ENCODE measurements at regions not wholly inside any gene's neighbourhood (a gene's known extent, or its start where the extent isn't known, plus 50 kb on each side); places are given as distances from the start of the nearest gene placed in this dataset.
A peak's percentile ranks its signal among the peaks of the same experiment; 100 is the strongest.

DNA sequence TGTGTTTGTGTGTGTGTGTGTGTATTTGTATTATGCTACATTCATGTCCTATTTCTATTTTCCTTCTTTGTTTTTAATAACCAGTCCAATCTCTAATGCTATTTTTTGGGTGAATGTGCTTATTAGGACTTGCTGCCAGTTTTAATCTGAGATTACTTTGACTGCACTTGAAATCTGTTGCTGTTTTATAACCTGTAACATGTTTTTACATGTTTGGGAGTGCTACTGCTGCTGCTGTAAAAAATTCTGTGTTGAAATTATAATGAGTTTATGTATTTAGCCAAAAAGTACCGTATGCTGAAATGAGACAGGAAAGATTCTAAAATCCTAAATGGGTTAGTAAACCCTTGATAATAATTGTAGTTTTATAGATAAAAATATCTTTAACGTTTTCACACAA, 104.7 kb upstream of the SSBP2 start:
- no peak for DNase-seq (ENCODE audit: low spot score)

DNA sequence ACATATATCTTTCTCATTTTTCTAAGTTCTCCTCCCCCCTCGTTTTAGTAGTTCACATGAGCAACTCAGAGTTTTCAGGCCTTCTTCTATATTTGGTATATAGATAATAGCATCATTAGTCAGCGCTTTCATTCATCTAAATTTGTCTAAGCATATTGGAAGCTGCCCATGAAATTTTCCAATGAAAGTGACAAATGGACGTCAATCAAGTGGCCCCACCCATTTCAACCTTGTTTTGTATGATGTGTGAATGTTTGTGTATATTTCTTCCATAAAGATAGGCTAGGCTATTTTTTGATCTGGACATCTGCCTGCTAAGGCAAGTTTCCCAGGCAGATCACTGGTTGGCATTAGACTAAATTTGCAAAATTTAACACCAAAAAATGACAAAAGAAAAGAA, 104.0 kb upstream of the SSBP2 start:
- DNase-seq (ENCODE audit: low spot score): no peak

DNA sequence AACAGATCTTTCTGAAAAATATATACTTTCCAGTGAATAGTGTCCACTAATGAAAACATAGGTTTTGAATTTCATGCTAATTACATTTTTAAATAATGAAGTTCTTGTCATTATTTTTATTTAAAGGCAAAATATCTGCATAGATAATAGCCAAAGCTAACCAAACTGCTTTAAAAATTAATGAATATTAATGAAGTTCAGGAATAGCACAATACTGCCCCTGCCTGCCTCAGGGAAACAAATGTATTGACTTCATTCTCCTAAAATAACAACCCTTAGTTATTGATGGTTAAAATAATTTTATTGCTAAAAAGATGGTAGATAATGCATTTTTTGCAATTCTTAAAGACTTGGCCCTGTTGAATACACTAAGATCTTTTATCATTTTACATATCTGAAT, 103.6 kb upstream of the SSBP2 start:
- no peak for DNase-seq (ENCODE audit: low spot score)

DNA sequence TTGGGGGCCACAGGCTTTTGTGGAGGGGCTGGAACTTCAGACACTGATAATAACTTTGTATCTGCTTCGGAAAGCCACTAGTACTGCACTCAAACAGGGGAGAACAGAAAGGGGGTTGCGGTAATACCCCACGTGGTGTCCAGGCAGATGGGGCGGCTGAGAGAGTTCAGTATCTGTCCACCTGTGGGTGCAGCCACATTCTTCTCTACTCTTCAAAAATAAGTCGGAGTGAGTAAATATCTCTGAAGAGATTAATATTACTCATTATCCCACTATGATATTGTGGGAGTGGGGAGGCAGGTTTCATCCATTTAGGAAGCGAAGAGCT, 102.1 kb upstream of the SSBP2 start:
- DNase-seq (ENCODE audit: low spot score): no peak

DNA sequence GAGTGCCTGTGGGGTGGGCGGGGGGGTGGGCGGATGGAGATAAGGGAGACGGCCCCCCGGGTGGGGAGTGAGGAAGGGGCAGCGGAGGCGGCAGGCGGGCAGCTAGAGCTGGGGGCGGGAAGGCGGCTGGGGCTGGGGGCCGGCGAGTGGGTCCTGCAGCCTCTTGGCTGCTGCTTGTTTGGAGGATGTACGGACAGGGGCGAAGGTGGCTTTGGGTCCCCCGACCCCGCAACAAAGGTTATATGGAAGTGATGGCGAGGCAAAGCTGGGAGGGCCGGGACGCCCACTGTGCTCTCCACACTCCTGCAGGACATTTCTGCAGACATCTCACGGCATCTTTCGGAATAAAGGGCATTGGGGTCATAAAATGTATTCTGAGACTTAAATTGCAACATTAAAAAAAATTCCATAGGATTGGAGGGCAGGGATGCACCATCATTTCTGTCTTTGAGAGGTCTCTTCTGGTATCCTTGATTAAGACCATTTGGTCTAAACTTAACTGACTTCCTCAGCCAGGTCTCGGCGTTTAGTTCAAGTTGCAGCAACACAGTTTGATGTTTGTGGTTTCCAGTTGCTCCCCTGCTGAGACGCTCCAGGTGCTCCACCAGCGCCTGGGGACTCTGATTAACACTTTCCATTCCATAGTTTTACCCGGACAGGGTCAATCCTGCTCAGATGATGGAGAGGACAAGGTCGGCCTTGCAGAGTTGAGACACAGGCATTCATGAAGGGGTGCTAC, 101.6 kb upstream of the SSBP2 start:
- peak; percentile 46 for DNase-seq (ENCODE audit: low spot score)

DNA sequence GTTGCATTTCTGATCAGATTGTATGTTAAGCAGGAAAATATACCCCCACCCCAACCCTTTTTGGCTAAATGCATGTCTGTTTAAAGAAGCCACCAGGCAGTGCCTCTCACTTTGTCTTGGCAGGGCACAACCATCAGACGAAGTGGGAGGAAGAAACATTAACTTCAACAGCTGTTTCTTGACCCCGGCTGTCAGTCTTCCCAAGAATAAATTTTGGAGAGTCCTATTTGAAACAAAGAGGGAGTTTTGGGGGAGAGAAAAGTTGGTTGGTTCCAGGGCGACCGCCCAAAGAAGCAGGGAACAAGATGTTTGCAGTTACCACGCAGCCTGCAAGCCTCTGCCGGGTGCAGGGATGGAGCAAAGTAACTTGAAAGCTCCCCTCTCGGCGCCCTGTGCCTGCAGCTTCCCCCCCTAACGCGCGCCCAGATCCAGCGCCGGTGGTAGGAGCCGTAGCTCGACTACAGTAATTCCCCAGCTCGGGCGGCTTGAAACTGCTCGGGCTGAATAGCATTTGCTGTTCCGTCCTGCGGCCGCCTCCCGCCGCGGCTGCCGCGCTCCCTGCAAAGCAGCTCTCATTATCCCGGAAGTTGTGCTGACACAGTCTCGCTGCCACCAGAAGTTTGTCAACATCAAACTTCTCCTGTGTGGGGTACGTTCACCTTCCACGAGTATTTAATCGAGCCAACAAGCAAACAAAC, 100.7 kb upstream of the SSBP2 start:
- DNase-seq (ENCODE audit: low spot score): peak; percentile 92

DNA sequence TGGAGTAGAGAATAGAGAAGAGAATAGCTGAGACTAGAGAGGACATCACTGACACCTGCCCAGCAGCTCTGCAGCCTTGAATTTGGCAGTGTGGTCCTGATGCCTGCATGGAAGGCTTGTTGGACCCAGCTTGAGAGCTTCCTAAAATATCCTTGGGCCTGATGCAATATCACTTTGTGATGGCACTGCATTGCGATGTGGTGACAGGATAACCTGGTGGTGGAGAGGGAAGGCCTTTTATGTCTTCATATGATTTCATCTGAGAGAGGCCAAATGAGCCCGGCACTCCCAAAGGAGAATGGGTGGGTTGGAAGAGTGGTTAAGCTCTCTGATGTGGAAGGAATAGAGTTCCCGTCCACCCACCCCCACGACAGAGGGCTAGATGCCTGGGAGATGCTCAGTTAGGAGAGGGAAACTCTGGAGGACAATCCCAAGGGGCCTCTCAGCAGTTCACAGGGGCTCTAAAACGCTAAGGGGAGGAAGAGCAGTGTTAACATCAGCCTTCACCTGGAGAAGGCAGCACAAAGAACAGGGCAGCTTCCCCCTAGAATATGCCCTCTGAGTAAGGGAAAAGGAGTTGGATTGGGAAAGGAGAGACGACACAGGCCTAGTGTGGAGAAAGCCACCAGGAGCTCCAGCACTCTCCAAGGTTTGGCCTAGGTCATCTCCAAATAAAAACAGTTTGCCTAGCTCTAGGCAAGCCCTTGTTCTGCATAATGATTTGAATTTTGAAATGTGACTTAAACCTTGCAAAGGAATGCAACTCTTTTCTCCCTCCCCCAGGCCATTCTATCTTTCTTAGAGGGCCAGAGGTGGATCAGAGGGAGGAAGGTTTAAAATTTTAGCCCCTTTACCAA, 99.8 kb upstream of the SSBP2 start:
- DNase-seq (ENCODE audit: low spot score): no peak

DNA sequence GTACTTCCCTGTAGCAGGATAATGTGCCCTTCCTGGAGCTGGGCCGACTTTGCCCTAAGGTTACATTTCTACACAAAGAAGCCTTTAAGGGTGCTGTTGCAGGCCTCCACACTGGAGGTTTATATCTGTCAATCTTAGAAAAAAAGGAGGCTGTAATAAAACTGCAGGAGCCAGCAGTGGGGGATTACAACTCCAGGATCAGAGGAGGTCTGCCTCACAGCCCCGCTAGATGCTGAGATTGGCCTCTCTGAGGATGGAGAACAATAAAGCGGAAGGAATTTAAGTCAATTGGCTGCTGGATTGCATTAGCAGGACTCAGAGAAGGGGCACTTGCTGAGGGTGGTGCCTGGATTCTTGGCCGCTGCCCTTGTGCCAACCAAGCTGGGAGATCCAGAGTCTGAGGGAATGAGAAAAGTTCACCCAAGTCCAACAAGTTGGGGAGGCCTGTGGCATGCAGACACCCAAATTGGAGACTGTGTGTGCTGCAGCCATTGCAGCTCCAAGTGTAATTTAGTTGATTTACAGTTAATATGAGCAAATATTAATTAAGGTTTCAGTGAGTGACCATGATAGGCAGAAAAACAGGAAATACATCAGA, 99.0 kb upstream of the SSBP2 start:
- no peak for DNase-seq (ENCODE audit: low spot score)

DNA sequence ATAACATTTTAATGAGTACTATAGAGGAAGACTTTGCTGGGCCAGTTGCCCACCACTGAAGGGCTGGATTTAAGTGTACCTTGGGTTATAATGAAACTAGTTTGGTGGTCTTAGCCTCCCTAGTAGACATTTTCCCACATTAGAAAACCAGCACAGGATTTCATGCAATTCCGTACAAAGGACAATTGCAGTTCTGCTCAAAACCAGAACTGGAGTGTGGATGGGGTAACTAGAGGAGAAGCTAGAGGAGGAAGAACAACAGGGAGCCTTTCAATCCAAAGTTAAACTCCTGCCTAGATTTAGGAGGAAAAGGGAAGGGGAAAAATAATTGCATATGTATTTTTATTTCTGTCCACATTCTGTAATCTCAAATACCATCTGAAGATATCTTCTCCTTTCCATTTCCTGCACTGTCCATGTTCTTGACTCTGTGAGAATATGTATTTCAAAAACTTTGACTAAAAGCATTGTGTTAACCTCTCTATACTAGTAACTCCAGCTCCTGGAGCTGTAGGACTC, 97.5 kb upstream of the SSBP2 start:
- DNase-seq (ENCODE audit: low spot score): no peak

DNA sequence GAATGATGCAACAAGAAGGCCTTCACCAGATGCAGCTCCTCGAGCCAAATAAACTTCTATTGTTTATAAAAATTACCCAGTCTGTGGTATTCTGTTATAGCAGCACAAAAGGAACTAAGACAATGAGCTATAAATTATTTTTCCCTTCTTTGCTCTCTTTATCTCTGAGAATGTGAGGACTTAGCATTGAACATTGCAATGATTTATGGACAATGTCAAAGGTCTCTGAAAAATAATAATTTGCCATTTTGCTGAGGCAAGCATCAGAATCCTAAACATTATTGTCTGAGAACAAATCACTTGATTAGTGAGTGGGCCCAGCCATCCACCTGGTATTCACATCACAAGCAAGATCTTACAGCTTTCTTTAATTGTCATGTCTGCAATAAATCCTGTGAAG, 95.4 kb upstream of the SSBP2 start:
- DNase-seq (ENCODE audit: low spot score): no peak

DNA sequence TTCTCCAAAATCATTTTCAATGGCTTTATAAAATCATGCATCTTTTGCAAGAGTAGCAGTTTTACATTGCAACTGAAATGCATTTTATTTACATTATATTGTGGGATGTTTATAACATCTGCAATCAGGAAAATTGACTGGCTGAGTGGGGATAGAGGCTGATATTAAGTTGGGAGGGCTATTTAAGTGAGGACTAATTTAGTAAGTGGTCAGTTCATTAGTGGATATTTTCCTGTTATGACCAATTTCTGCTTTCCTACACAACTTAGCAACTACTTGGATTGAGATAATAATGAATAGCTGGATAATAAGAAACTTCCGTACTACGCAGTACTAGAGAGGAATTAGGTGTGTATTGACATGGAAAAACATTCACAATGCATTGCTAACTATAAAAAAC, 92.9 kb upstream of the SSBP2 start:
- no peak for DNase-seq (ENCODE audit: low spot score)

DNA sequence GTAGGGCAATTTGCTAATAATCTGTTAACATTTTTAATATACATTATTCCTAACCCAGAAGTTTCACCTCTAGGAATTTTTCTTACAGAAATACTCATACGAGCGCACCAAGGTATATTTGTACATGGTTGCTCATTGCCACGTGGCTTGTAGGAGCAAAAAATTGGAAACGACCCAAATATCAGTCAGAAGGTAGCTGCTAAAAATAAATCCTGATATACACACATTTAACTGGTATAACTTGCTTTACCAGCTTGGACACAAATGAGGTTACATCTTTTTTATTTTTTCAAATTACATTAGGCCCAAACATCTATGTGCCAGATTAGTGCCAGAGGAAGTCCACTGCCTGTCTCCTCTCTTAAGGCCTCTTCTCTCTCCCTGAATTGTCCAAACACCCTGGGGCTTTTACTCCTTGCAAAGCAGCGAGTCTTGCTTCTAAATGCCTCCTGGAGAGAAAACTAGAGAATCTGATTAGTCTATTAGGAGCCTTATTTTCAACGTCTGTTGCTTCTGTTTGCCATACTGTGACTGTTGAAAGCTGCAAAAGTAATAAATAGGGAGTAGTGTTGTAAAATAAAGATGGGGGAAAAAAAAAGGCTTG, 92.0 kb upstream of the SSBP2 start:
- no peak for DNase-seq (ENCODE audit: low spot score)

DNA sequence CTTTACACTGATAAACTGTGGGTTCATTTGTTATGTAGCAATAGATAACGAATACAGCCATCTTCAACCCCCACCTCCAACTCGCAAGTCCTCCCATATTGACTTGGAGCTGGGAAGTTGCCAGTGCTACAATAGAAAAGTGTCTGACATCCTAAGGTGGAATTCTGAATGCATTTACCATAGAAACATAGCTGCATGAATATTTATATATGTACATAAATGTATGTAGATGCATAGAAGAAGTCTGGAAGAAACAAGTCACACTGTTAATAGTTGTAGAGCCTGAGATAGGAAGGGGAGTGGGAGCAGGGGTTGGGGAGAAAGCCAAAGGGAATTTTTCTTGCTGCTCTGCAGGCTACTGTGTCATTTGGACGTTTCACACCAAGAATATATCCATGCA, 88.1 kb upstream of the SSBP2 start:
- DNase-seq (ENCODE audit: low spot score): no peak

DNA sequence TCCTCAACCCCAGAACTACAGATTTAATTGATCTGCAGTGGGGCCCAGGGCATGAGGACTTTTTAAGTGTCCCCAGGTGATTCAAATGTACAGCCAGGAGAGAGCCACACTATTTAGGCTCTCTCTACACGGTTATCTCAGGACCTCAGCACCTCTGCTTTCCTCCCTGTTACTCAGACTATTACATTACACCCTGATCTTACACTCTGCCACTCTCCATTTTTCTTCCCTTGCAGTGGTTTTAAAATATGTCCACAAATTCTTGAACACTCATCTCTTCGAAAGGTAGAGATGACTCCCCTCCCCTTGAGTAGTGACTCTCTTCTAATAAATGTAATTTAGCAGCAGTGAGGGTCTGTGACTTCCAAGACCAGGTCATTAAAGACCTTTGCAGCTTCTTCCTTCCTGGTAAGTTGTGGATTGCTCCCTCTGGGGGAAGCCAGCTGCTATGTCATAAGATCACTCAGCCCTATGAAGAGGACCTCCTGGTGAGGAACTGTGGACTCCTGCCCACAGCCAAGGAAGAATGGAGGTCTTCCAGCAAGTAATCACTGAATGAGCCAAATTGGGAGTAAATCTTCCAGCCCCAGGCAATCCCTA, 87.5 kb upstream of the SSBP2 start:
- DNase-seq (ENCODE audit: low spot score): no peak

DNA sequence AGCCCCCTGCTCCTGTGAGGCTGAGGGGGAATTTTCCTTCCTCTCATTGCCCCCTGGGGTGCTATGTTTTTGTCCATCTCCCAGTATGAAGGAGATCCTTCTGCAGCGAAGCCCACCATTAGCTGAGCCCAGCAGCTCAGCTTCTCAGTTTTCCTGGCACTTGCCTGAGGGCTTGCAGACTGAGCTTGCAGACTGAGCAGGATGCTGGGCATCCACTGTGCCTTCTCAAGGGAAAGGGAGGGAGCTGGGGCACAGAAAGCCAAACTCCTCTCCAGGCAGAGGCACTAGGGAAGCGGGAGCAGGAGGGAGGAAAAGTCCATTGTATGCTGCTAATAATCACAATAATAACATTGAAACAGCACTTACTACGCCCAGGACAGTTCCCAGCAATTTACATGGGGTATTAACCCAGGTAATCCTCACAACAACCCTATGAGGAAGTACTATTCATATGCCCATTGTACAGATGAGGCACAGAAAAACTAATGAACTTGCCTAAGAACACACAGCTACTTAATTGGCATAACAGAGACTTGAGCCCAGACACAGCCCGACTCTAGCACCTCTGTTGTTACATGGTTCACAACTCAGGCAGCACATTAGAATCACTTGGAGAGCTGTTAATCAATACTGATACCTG, 86.9 kb upstream of the SSBP2 start:
- DNase-seq (ENCODE audit: low spot score): no peak

DNA sequence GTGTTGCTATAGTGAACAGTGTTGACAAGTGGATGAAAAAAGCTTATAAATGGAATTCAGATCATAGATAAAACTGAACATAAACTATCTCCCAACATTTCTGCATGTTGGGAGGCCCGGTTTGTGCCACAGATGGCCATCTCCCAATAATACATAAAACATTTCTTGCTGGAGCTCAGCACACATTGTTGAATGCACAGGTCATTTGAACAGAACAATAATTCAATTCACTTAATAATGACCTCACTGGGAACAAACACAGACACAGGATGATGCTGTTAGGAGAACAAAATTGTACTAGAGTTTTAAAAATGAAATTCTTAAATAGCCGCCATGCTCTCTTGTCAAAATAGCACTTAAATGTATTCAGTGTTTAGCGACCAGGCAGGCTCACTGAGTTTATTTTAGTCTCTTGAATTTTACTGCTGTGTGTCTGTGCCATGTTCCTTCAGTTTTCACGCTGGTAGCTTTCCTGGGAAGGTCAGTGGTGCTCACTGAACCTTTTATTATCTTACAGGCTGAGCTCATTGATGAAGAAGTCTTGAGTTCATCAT, 85.0 kb upstream of the SSBP2 start:
- DNase-seq (ENCODE audit: low spot score): no peak

DNA sequence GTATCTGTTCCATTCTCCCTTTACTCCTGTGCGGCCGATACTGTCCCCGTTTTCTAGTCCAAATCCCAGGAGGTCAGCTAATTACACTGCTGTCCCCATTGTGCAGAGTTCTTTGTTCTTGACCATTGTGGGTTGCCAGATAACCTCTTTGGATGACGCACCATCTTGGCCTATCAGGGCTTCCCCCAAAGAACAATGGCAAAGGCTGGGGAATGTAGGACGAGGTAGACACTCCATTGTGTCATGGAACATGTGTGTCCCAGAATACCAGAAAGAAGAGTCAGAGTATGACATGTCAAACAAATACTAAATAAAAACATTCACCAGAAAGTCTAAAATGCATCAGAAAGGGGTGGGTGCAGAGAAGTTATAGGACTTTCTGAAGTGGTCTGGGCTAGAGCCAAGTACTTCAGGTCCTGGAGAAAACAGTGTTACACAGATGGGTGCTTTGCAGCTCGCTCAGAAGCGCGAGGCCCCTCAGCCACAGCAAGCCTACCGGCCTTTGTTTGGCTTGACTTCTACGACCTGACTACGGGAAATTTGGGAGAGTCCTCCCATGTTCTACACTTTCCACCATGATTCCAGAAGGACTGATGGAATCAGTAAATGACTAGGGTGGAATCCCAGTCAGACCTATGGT, 83.2 kb upstream of the SSBP2 start:
- DNase-seq (ENCODE audit: low spot score): no peak

DNA sequence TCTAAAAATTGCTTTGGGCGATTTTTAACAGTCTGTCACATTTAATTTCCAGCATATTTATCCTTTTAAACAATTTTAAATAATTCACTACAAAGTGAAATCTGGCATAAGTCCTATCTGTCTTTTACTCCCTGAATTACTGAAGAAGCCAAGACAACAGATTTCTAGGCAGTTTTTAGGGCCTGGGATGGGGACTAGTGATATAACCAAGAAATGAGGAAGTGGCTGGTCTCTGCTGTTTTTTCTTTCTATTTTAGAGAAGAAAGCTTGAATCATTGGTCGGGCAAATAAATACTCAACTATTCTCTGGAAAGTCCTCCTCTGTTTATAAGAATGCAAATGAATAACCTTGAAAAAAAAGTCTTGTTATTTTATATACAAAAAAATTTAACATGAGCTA, 79.7 kb upstream of the SSBP2 start:
- no peak for DNase-seq (ENCODE audit: low spot score)

DNA sequence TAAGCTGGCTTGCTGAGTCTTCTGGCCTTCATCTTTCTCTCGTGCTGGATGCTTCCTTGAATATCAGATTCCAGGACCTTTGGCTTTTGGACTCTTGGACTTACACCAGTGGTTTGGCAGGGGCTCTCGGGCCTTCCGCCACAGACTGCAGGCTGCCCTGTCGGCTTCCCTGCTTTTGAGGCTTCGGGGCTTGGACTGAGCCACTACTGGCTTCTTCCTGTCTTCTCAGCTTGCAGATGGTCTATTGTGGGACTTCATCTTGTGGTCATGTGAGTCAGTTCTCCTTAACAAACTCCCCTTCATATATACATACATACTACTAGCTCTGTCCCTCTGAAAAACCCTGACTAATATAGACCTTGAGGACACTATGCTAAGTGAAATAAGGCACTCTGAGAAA, 78.3 kb upstream of the SSBP2 start:
- DNase-seq (ENCODE audit: low spot score): no peak

DNA sequence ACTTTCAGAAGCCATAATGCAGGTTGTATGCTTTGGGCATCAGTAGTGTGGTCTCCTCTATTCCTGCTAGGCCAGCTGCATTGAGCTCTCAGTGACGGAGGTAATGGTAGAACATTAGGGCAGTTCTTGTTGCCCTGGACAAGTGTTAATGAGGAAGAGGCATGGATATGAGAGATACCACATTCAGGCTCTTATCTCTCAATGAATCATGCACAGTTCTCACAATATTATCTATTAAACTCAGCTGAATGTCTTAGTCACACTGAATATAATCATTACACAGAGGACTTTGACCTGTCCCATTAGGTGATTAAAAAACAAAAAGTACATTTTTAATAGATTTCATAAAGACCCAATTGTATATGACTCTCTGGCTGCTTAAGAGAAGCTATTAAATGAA, 76.6 kb upstream of the SSBP2 start:
- no peak for DNase-seq (ENCODE audit: low spot score)
